Skin of body (tissue), 1 donor: ENCODE measurements at regions not wholly inside any gene's neighbourhood (a gene's known extent, or its start where the extent isn't known, plus 50 kb on each side); places are given as distances from the start of the nearest gene placed in this dataset.
"Not testable (repeated sequence)": the region's sequence is repeated elsewhere in the genome, so short reads cannot be mapped to it uniquely, and the experiment has no call there.

ENCODE experiments used
- DNase-seq: peaks from one replicate; lab custom pipeline; 2025; lab: John Stamatoyannopoulos, UW

DNA sequence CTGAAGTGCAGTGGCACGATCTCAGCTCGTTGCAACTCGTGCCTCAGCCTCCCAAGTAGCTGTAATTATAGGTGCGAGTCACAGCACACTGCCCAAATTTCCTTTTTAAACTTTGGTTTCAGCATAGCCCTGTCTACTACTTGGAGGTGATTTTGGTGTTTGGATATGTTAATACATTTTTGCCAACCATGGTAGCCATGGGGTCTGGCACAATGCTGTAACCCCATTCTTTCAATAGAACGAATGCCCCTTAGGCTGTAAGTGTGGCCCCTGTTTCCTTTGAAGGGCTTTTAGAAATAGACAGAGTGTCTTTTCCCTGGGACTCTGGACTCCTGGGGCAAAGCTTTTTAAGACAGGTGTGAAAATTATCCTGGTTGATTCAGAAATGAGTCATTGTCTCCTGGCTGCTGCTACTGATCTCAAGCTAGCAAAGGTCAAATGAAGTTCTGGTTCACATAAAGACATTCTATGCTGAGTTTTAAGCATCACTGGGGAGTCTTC is 141.1 kb upstream of the RUNX1 start:
- DNase-seq: no peak

DNA sequence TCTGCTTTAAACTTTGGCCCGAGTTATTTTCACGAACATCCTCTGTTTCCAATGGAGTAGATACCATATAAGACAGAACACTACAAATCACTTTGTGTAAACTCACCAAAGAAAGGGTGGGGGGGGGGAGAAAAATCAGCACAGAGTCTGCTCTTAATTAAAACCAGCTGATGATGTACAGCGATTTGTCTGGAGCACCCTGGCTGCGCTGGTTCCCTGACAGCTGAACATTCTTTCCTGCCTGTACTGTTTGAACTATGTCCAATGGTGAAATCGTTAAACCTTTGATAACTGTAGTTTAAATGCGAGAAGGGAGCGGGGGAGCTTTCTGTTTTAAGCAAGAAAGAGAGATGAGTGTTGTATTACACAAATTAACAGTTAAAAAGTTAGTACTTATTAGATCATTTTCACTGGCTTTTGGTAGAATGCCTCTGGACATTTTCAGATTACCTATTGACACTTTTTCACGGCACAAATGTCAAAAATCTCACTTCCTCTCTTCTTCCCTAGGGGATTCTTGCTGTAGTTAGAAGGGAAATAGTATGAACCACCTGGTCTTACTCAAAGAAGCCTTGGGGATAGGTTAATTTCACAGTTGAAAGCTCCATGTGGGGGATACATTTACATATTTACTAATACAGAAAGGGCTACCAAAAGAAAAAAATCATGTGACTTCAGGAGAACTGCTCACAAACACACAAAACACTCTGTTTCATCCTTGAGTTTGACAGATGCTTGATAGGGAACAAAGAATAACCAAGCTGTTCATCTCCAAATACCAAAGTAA is 140.2 kb upstream of the RUNX1 start:
- peak; percentile 40 for DNase-seq

DNA sequence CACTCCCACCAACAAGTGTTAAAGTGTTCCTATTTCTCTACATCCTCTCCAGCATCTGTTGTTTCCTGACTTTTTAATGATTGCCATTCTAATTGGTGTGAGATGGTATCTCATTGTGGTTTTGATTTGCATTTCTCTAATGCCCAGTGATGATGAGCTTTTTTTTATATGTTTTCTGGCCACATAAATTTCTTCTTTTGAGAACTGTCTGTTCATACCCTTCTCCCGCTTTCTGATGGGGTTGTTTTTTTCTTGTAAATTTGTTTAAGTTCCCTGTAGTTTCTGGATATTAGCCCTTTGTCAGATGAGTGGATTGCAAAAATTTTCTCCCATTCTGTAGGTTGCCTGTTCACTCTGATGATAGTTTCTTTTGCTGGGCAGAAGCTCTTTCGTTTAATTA is 134.3 kb upstream of the RUNX1 start:
- DNase-seq: not testable (repeated sequence)

DNA sequence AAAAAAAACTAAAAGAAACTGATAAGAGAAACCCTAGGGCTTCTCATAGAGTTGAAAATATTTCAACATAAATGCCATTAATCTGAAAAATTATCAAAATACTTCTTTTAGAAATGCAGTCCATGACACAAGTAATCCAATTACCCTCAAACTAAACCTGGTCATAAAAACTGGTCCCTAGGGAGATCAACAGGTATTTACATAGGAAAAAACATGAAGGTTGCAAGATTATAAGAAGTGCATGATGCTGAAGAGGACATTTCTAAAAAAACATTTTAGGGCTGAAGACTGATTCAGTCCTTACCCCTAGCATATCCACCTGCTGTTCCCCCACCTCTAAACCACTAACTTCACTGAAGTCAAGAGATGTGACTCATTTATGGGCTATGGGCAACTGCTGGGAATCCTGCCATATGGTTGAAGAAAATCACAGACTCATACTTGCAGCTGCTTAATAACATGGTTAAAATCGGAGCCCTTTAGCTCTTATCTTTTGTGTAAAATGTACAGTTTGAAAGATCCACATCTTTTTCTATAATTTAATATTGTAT is 131.0 kb upstream of the RUNX1 start:
- no peak for DNase-seq

DNA sequence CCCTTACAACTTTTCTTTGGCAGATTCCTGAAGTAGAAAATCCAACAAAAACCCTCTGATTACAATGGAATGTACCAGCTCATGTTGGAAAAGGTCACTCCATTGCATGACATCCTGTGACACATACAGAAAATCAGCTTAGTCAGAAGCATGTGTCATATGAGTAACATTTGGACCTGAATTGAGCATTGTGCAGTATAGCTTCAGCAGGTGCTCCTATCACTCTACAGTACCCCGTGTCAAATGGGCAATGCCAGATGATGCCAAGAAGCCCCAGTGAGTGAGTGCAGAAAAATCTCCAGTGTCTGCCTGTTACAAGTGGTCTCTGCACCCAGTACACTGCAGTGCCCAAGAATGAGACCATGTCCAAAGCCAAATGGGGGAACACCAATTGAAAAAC is 129.7 kb upstream of the RUNX1 start:
- peak; percentile 7 for DNase-seq

DNA sequence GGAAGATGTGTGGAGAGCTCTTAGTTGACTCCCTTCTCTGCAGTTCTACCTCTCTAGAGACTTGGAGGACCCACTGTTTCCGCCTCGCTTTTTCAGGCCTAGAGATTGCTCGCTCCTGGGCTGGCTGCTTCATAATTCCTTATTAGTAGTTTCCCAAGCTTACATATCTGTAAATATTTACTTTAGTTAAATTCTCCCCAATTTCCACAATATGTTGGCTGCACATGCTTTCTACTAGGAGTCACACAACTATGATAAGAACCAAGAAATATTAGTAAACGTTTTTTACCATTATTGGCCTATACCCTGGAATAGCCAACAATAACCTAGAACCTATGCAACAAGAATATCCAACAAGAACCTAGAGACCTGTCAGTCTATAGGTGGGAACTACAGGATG is 129.0 kb upstream of the RUNX1 start:
- no peak for DNase-seq

DNA sequence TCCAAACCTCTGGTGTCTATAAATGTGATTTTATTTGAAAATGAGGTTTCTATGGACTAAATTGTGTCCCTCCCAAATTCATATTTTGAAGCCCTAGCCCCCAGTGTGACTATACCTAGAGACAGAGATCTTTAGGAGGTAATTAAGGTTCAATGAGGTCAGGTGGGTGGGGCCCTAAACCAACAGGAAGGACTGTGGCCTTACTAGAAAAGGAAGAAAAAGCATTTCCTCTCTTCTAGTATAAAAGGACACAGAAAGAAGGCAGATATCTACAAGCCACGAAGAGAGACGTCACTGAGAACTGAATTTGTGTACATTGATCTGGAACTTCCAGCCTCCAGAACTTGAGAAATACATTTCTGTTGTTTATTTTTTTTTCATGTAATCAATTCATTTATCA is 123.1 kb upstream of the RUNX1 start:
- no peak for DNase-seq

DNA sequence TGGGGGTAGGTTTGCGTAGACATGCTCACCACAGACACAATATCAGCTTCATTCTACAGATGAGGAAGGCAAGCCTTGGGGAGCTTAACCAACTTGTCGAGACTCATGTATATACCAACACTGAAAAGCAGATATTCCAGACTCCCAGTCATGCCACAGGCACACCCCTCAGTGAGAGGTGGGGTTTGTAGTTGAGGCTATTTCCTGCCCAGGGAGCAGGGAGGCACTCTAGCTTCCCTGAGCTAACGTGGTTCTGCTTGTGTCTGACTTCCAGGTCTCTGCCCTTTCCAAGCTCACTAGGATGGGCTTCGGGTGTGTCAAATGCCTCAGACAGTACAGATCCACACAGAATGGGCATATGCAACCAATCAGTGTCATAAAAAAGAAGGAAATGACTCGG is 122.3 kb upstream of the RUNX1 start:
- no peak for DNase-seq

DNA sequence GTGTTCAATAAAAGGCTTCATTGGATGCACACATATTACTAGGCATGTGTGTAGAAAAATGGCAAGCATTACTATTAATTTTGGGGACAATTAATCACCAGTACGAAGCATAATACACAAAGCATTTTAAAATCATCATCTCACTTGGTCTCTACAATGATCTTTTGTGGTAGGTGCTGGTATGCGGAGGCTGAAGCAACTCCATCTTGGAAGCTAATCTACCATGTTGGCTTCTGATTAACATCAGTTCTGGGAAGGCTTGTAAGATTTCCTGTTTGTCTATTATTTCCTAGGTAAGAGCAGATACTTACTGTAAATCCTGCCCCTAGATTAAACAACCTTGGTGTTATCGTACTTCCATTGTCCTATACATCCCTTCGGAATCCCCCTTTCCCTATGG is 121.7 kb upstream of the RUNX1 start:
- no peak for DNase-seq

DNA sequence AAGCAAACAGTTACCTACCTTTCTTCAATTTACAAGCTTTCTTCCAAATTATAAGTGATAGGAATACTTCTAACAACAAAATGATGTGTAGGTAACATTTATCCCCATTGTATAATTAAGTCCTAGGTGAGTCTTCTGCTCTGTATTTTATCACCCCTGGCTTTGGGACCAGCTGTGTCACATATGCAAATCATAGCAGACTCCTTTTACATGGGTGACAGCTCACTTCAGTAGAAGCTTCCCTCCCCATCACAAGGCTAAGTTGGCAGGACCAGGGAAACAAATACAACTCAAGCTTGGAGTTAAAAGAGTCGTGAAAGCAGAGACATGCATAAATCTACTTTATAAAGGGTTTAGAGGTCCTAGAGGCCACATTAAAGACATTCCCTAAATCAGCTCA is 121.1 kb upstream of the RUNX1 start:
- no peak for DNase-seq

DNA sequence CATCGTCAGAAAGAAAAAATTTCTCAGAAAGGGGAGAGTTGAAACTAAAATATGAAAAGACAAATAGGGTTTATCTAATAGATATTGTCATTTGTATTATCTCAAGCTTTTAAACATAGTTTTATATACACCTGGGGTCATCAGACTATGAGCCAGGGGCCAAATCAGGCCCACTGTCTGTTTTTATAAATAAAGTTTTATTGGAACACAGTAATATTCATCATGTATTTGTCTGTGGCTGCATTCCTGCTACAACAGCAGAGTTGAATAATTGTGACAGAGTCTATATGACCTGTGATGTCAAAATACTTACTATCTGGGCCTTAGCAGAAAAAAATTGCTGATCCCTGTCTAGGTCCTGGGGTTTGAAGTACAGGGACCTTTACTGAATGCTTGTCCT is 120.5 kb upstream of the RUNX1 start:
- no peak for DNase-seq

DNA sequence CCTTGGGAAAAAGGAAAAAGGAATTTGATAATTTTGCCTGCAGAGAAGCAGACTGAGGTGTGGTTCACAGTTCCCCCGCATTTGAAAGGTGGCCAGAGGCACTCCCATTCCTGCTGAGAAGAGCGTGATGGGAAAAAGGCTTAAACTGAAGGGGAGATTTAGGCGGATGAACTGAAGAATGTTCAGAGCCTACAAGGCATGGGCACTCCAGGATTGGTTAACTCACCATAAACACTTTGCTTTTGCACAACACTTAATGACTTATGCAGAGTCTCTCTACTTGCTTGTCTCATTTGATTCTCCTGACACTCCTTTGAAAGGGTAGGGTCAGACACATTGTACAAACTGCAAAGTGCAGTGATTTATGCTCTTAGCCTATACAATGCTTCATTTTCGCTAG is 119.6 kb upstream of the RUNX1 start:
- DNase-seq: no peak

DNA sequence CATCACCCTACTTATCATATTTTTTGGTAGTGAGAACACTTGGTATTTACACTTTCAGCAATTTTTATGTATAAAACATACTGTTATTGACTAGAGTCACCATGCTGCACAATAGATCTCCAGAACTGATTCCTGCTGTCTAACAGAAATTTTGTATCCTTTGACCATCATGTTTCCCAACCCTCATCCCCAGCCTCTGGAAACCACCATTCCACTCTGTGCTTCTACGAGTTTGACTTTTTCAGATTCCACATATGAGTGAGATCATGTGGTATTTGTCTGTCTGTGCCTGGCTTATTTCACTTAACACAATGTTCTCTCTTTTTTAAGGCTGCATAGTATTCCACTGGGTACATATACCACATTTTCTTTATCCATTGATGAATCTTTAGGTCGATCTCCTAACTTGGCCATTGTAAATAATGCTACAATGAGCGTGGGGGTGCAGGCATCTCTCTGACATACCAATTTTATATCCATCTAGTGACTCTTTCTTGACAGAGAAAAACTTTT is 115.9 kb upstream of the RUNX1 start:
- no peak for DNase-seq

DNA sequence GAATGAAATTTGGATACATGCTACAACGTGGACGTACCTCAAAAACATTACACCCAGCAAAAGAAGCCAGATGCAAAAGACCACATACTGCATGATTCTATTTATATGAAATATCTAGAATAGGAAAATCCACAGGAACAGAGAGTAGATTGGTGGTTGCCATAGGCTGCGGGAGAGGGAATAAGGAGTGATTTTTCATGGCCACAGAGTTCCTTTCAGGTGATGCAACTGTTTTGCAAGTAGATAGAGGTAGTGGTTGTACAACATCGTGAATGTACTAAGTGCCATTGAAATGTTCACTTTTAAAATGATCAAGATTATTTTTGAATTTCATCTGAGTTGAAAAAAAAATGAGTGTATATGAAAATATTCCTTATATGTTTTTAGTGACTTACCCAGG is 115.3 kb upstream of the RUNX1 start:
- no peak for DNase-seq

DNA sequence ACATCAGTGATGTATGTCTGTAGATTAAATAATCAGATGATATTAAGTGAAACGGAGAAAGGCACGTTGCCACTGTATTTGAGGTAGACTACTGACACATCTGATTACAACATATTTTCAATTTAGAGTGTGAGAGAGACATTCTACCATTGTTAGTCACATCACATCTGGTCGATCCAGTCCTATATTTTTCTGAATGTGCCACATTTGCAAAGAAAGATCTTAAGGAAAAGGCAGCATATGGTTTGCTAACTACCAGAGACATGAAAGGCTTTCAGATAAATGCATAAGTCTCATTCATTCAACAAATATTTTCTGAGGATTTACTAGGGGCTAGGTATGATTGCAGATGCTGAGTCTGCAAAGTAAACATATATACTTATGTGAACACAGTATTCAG is 114.3 kb upstream of the RUNX1 start:
- no peak for DNase-seq

DNA sequence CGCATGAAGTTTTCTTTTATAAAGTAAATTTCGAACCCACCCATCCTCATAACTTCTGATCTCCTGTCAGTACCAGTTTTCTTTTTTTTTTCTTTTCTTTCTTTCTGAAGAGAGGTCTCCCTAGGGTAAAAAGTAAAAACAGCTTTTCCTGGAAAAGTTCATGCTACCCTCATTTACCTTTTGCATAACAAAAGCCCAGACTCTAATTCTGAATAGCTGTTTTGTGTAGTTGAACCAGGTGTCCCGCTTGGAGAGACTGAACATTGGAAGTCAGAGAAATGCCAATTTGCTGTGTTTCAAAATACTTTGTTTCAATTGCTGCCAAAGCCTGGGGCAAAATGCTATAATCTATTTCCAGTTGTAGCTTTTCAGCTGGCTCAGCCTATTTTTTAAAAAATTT is 113.7 kb upstream of the RUNX1 start:
- no peak for DNase-seq

DNA sequence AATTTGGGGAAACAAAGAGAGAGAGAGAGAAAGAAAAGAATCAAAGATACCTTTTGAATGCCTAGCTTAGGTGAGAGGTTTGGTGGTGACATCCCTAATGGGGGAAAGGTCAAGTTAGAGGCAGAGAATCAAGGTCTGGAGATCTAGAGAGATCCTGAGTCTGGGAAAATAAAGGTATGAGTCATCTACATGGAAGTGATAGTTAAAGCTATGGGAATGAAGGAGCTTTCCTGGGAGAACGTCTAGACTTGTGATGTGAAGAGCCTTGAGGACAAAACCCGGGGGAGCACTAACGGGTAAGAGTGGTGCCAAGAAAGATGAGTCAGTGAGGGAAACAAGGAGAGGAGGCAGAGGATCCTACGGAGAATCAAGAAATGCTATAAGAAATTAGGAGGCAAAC is 110.8 kb upstream of the RUNX1 start:
- no peak for DNase-seq

DNA sequence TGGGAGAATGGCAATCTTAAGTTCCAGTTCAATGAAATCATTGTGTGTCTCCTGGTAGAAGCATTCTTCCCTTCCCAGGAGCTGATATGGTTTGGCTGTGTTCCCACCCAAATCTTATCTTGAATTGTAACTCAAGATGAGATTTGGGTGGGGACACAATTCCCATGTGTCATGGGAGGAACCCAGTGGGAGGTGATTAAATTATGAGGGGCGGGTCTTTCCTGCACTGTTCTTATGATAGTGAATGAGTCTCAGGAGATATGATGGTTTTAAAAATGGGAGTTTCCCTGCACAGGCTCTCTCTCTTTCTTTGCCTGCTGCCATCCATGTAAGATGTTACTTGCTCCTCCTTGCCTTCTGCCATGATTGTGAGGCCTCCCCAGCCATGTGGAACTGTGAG is 108.3 kb upstream of the RUNX1 start:
- DNase-seq: not testable (repeated sequence)

DNA sequence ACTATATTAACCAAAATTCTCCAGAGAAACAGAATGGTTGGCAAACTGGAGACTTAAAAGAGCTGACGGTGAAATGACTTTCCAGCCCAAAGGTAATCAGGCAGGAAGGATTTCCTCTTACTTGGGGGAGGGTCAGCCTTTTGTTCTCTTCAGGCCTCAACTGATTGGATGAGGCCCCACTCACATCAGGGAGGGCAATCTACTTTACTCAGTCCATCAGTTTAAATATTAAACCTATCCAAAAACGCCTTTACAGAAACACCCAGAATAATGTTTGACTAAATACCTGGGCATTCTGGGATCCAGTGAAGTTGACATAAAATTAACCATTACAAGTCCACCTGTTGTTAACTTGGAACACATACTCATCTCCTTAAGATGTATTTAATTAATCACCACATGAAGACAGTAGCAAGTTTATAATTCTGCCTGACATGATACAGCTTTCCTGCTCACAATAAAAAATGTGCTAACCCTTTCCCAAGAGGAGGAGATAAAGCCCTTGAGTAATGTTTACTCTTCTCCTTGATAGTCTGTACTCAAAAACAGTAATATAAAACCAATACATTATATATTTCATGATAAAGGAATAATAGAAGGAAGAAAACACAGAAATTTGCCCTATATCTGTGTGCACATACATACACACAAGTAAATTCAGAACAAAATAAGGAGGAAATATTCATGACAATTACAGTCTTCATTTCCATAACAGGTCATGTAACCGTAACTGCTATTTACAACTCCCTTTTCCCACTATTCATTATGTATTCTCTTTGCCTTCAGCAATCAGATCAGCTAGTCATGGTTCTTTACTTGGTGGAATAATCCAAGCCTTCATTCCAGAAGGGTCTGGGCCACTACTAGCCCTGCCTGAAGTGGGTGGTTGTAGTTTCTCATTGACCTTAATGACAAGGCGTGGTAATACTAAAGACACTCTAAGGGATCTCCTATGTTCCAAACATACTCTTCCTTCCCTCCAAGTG is 107.5 kb upstream of the RUNX1 start:
- no peak for DNase-seq

DNA sequence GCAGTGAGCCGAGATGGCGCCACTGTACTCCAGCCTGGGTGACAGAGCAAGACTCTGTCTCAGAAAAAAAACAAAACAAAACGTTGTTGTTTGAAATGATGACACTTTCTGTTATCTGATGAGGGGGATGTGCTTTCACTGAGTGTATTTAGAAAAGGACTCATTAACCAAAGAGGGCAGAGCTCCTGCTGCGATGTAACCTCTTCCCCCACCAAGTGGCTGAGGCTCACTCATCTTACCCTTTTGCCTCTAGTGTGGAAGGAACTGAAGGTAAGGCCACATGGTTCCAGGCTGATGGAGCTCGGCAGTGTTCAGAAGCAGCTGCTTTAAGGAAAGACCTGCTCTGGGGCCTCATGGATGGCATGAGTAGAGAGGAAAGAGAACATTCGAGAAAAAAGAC is 105.7 kb upstream of the RUNX1 start:
- no peak for DNase-seq

DNA sequence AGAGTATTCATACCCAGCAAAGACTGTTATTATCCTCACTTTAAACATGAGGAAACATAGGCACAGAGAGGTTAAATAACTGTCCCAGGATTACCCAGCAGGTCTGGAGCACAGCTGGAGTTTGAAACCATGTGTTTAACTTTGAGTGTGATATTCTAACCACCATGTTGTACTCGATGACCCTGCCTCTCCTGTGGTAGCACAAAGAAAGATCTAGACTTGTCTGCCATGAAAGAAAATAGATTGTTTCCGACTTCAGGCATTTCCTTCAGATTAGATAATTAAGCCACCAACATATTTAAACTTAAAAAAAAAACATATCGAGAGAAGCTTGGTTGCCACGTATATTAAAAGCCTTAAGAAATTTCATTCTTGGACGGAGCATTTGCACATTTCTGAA is 104.6 kb upstream of the RUNX1 start:
- DNase-seq: no peak
